Caco-2 (cell line): ENCODE measurements at regions not wholly inside any gene's neighbourhood (a gene's known extent, or its start where the extent isn't known, plus 50 kb on each side); places are given as distances from the start of the nearest gene placed in this dataset.

Experiments used
- BruUV-seq: library from RNA; stranded (reverse); fragments of 400-500 nt; replicated peaks from 2 replicates; lab custom pipeline; 2021; lab: Mats Ljungman, UMichigan
- CTCF ChIA-PET: fragments of 300-600 bp; sonication (Branson Sonifier 250); formaldehyde crosslinking; loops from one replicate; lab custom pipeline; 2022; ENCODE audit warnings: antibody characterized with exemption; lab: Charles Lee
- POLR2A ChIA-PET: fragments of 300-600 bp; sonication (Branson Sonifier 250); formaldehyde crosslinking; loops from one replicate; lab custom pipeline; 2022; ENCODE audit warnings: antibody characterized with exemption; lab: Charles Lee
- DNase-seq, 2 experiments: peaks; one replicate each; pipeline versions ENCODE4 v3.0.0 to v3.0.0-alpha.2; 2020 to 2022
- H3K27me3 ChIP-seq: replicated peaks from 2 replicates; pipeline ENCODE4 v1.6.0; 2011; ENCODE audit warnings: low read length; ENCODE audit not compliant: control insufficient read depth, insufficient read depth
- H3K36me3 ChIP-seq: 2 replicates; pipeline ENCODE4 v1.5.1; 2011; ENCODE audit warnings: low read length; ENCODE audit not compliant: control insufficient read depth, insufficient read depth
- H3K4me1 ChIP-seq: fragments of 250-450 bp; sonication (Bioruptor Pico); 2 replicates; pipeline ENCODE4 v1.5.1; 2020; ENCODE audit warnings: mild to moderate bottlenecking
- H3K4me3 ChIP-seq: 2 replicates; pipeline ENCODE4 v1.5.1; 2011; ENCODE audit warnings: low read depth, mild to moderate bottlenecking, control low read depth, low read length
- H3K9me3 ChIP-seq: fragments of 250-450 bp; sonication (Bioruptor Pico); 2 replicates; pipeline ENCODE4 v1.5.1; 2020; ENCODE audit warnings: mild to moderate bottlenecking, moderate library complexity
- H3K27ac Mint-ChIP-seq: one replicate; pipeline ENCODE4 v1.8.0; 2022; ENCODE audit warnings: mixed read lengths; ENCODE audit not compliant: unreplicated experiment
- H3K27me3 Mint-ChIP-seq: one replicate; pipeline ENCODE4 v1.8.0; 2022; ENCODE audit warnings: mixed read lengths; ENCODE audit not compliant: insufficient read depth, unreplicated experiment
- H3K36me3 Mint-ChIP-seq: one replicate; pipeline ENCODE4 v1.8.0; 2022; ENCODE audit warnings: mild to moderate bottlenecking, mixed read lengths; ENCODE audit not compliant: insufficient read depth, unreplicated experiment
- H3K4me1 Mint-ChIP-seq: one replicate; pipeline ENCODE4 v1.8.0; 2022; ENCODE audit warnings: low read depth, mixed read lengths; ENCODE audit not compliant: unreplicated experiment
- H3K4me3 Mint-ChIP-seq: one replicate; pipeline ENCODE4 v1.8.0; 2022; ENCODE audit warnings: mild to moderate bottlenecking, moderate library complexity, mixed read lengths; ENCODE audit not compliant: unreplicated experiment
- H3K9me3 Mint-ChIP-seq: one replicate; pipeline ENCODE4 v1.8.0; 2022; ENCODE audit warnings: mixed read lengths; ENCODE audit not compliant: unreplicated experiment
- CTCF ChIP-seq, 2 experiments: fragments of 200-600 bp in 1 of 2; IDR thresholded peaks; 1 replicate in 1 of 2; 2 replicates in 1 of 2; pipeline versions ENCODE4 v1.5.1 to v1.8.0; 2011 to 2022; ENCODE audit warnings: antibody characterized with exemption in 1 of 2, control low read depth in 1 of 2, inconsistent platforms in 1 of 2, low read depth in 1 of 2, low read length in 1 of 2, mild to moderate bottlenecking in 1 of 2, moderate library complexity in 1 of 2; ENCODE audit not compliant: insufficient read depth in 1 of 2, severe bottlenecking in 1 of 2, unreplicated experiment in 1 of 2
- intact Hi-C: fragments of 100-400 bp; cut with micrococcal nuclease; formaldehyde crosslinking; loops from one replicate; pipeline ENCODE4 v1.10.0; 2022; ENCODE audit not compliant: unreplicated experiment

- Histone ChIP-seq H3K4me1 (no peaks in the 10 kb centered on the region), H3K36me3 (no peaks in the 10 kb centered on the region), H3K4me3 (no peak overlapping the region), H3K9me3 (no peaks in the 10 kb centered on the region; the same call in 1 of the 2 replicates), H3K27me3 (no peaks in the 10 kb centered on the region)
- H3K9me3 Mint-ChIP-seq = no peaks in the 10 kb centered on the region
- POLR2A ChIA-PET = no interaction called here
- no peak overlapping the region for H3K27ac Mint-ChIP-seq
- no TSS peak for BruUV-seq
- H3K36me3 Mint-ChIP-seq = no peaks in the 10 kb centered on the region
- TF ChIP-seq CTCF (IDR thresholded peaks at IDR 0.05; ENCODE audit: insufficient read depth in 1 of 2, low read depth in 1 of 2, low read length in 1 of 2, severe bottlenecking in 1 of 2, unreplicated experiment in 1 of 2) = no peak
- H3K4me3 Mint-ChIP-seq = no peak overlapping the region
- no peaks in the 10 kb centered on the region for H3K4me1 Mint-ChIP-seq
- CTCF ChIA-PET = no interaction called here
- intact Hi-C loops = no loop called here
- no peak for DNase-seq
- no peaks in the 10 kb centered on the region for H3K27me3 Mint-ChIP-seq
Measured at GRCh38 chr3:147497286-147497685, 88.1 kb downstream of the ZIC1 start.

GRCh38 chr3:147507638-147508286, 98.6 kb downstream of the ZIC1 start:
- intact Hi-C loops = no loop called here
- CTCF ChIA-PET = no interaction called here

GRCh38 chr3:147509448-147509847, 100.3 kb downstream of the ZIC1 start:
- CTCF ChIA-PET = no interaction called here
- POLR2A ChIA-PET = no interaction called here
- H3K36me3 Mint-ChIP-seq = no peaks in the 10 kb centered on the region

More at GRCh38 chr3:147507638-147508286, 98.6 kb downstream of the ZIC1 start:
- Histone ChIP-seq H3K9me3 (no peaks in the 10 kb centered on the region), H3K36me3 (no peaks in the 10 kb centered on the region), H3K27me3 (no peaks in the 10 kb centered on the region), H3K4me1 (no peaks in the 10 kb centered on the region), H3K4me3 (no peak overlapping the region)
- no peak for DNase-seq
- TF ChIP-seq CTCF (IDR thresholded peaks at IDR 0.05; ENCODE audit: insufficient read depth in 1 of 2, low read depth in 1 of 2, low read length in 1 of 2, severe bottlenecking in 1 of 2, unreplicated experiment in 1 of 2) = no peak
- BruUV-seq = no TSS peak
- Mint-ChIP-seq H3K36me3 (no peaks in the 10 kb centered on the region), H3K27ac (no peak overlapping the region), H3K4me1 (no peaks in the 10 kb centered on the region), H3K27me3 (no peaks in the 10 kb centered on the region), H3K4me3 (no peak overlapping the region), H3K9me3 (no peaks in the 10 kb centered on the region)
- POLR2A ChIA-PET = no interaction called here

More at GRCh38 chr3:147509448-147509847, 100.3 kb downstream of the ZIC1 start:
- no peaks in the 10 kb centered on the region for H3K4me1 ChIP-seq
- no peaks in the 10 kb centered on the region for H3K4me1 Mint-ChIP-seq
- H3K4me3 ChIP-seq = no peak overlapping the region
- intact Hi-C loops = no loop called here
- H3K27ac Mint-ChIP-seq = no peak overlapping the region
- BruUV-seq = no TSS peak
- no peak for TF ChIP-seq CTCF (IDR thresholded peaks at IDR 0.05; ENCODE audit: insufficient read depth in 1 of 2, low read depth in 1 of 2, low read length in 1 of 2, severe bottlenecking in 1 of 2, unreplicated experiment in 1 of 2)
- no peaks in the 10 kb centered on the region for H3K27me3 ChIP-seq
- no peaks in the 10 kb centered on the region for H3K36me3 ChIP-seq
- H3K9me3 ChIP-seq = no peaks in the 10 kb centered on the region
- no peaks in the 10 kb centered on the region for H3K27me3 Mint-ChIP-seq
- no peaks in the 10 kb centered on the region for H3K9me3 Mint-ChIP-seq
- no peak overlapping the region for H3K4me3 Mint-ChIP-seq
- no peak for DNase-seq
